ENCODE measurements at regions not wholly inside any gene's neighbourhood (a gene's known extent, or its start where the extent isn't known, plus 50 kb on each side); places are given as distances from the start of the nearest gene placed in this dataset.

DNA sequence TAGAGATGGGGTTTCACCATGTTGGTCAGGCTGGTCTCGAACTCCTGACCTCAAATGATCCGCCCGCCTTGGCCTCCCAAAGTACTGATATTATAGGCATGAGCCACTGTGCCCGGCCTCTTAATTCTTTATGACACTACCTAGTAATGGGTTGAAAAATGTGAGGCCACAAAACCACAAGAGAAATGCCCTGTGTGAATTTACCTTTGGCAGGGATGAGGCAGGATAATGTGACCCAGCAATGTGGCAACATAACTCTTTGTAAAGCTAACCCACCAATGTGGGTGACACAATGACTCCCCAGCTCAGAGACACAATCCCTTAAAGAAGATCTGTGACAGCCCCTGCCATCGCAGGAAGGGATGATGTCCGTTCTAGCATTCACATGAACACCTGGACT, 533.1 kb downstream of the KLF5 start:
- no peak for TF ChIP-seq POLR2A (IDR thresholded peaks at IDR 0.05)
- TF ChIP-seq, protein P1, sequence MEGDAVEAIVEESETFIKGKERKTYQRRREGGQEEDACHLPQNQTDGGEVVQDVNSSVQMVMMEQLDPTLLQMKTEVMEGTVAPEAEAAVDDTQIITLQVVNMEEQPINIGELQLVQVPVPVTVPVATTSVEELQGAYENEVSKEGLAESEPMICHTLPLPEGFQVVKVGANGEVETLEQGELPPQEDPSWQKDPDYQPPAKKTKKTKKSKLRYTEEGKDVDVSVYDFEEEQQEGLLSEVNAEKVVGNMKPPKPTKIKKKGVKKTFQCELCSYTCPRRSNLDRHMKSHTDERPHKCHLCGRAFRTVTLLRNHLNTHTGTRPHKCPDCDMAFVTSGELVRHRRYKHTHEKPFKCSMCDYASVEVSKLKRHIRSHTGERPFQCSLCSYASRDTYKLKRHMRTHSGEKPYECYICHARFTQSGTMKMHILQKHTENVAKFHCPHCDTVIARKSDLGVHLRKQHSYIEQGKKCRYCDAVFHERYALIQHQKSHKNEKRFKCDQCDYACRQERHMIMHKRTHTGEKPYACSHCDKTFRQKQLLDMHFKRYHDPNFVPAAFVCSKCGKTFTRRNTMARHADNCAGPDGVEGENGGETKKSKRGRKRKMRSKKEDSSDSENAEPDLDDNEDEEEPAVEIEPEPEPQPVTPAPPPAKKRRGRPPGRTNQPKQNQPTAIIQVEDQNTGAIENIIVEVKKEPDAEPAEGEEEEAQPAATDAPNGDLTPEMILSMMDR (IDR thresholded peaks at IDR 0.05): no peak
- intact Hi-C loops (cut with DNase I): no loop called here
- no peaks in the 10 kb centered on the region for H3K9me3 ChIP-seq
- ATAC-seq (no peak), DNase-seq (no peak)
- no peaks in the 10 kb centered on the region for H3K27me3 ChIP-seq
- H3K36me3 ChIP-seq (replicated peaks in 1 of 2; ENCODE audit: insufficient read depth in 1 of 2, low read depth in 2 of 2): no peaks in the 10 kb centered on the region
- no peak overlapping the region for H3K4me3 ChIP-seq
- WGBS, 2 donors: 94 to 96% methylated on average over 6 of the region's 6 CpGs
- no peaks in the 10 kb centered on the region for H3K4me1 ChIP-seq
- H3K27ac ChIP-seq: no peak overlapping the region

DNA sequence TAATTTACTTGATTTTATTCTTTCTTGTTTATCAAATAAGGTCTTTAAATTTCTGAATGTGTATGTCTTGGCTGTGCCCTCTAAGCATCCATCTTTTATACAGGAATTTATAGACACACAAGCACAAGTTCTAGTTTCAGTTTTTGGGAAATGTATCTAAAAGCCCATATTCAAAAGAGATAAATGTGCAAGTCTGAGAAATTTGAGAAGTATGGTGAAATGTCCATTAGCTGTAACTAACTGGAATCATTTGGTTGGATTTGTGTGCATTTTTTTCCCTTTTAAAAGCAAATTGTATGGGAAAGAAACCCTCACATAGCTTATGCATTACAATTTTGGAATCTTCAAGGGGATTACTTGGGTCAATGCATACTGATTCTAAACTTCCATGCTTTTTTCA, 532.0 kb downstream of the KLF5 start:
- Histone ChIP-seq H3K27me3 (no peaks in the 10 kb centered on the region), H3K36me3 (replicated peaks in 1 of 2; ENCODE audit: insufficient read depth in 1 of 2, low read depth in 2 of 2) (no peaks in the 10 kb centered on the region), H3K4me3 (no peak overlapping the region), H3K9me3 (peaks cover 0 to under 1% (median 0%) of the 10 kb centered on the region in 3 donors), H3K4me1 (no peaks in the 10 kb centered on the region), H3K27ac (no peak overlapping the region)
- intact Hi-C loops (cut with DNase I): no loop called here
- TF ChIP-seq, protein P1 (IDR thresholded peaks at IDR 0.05): no peak
- TF ChIP-seq POLR2A (IDR thresholded peaks at IDR 0.05): no peak
- DNase-seq (no peak), ATAC-seq (no peak)

DNA sequence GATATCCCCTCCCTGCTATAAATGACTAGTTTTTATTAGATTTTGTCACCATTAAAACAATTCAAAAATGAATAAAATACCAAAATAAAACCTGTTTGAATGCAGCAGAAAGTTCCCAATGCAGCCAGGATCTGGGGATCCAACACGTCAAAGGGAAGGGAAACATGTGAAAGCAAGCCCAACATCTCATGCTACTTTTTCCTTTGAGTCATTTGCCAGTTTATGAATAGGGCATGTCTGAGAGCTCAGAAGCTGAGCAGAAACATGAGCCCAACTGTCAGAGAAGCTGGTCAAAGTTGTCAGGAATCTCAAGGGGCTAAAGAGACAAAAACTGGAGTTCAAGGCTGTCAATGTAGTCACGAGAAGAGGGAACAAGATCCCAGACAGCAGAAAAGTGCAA, 526.4 kb downstream of the KLF5 start:
- DNase-seq (no peak), ATAC-seq (no peak)
- H3K27me3 ChIP-seq: no peaks in the 10 kb centered on the region
- intact Hi-C loops (cut with DNase I): no loop called here
- peaks cover 0 to 6% (median 0%) of the 10 kb centered on the region in 3 donors for H3K9me3 ChIP-seq
- H3K27ac ChIP-seq: no peak overlapping the region
- H3K36me3 ChIP-seq (replicated peaks in 1 of 2; ENCODE audit: insufficient read depth in 1 of 2, low read depth in 2 of 2): no peaks in the 10 kb centered on the region
- 82 to 88% methylated on average over 2 of the region's 2 CpGs for WGBS, 2 donors
- TF ChIP-seq, protein P1 (IDR thresholded peaks at IDR 0.05): no peak
- TF ChIP-seq POLR2A (IDR thresholded peaks at IDR 0.05): no peak
- H3K4me1 ChIP-seq: no peaks in the 10 kb centered on the region
- no peak overlapping the region for H3K4me3 ChIP-seq

DNA sequence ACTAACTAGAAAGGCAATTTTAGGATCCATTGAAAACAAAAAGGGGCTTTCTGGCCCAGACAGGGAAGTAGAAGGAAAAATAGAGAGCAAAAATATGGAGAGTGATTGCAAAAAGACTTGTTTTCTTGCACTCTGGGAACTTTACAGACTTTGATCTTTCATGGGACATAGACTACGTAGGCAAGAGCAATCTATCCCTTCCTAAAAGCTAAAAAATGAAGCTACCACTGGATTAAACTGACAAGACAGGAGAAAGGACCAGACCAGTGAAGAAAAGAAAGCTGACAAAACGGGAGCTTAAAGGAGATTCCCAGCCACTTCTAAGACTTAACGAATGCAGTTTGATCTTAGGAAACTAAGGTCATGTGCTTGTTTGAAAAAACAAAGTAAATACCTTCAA, 524.5 kb downstream of the KLF5 start:
- Histone ChIP-seq H3K9me3 (peaks cover 0 to 6% (median 0%) of the 10 kb centered on the region in 3 donors), H3K36me3 (replicated peaks in 1 of 2; ENCODE audit: insufficient read depth in 1 of 2, low read depth in 2 of 2) (no peaks in the 10 kb centered on the region), H3K4me3 (no peak overlapping the region), H3K27me3 (no peaks in the 10 kb centered on the region), H3K27ac (no peak overlapping the region), H3K4me1 (no peaks in the 10 kb centered on the region)
- intact Hi-C loops (cut with DNase I): no loop called here
- TF ChIP-seq, protein P1 (IDR thresholded peaks at IDR 0.05): no peak
- no peak for TF ChIP-seq POLR2A (IDR thresholded peaks at IDR 0.05)
- ATAC-seq: no peak
- no peak for DNase-seq
- 64 to 67% methylated on average over 3 of the region's 3 CpGs for WGBS, 2 donors

DNA sequence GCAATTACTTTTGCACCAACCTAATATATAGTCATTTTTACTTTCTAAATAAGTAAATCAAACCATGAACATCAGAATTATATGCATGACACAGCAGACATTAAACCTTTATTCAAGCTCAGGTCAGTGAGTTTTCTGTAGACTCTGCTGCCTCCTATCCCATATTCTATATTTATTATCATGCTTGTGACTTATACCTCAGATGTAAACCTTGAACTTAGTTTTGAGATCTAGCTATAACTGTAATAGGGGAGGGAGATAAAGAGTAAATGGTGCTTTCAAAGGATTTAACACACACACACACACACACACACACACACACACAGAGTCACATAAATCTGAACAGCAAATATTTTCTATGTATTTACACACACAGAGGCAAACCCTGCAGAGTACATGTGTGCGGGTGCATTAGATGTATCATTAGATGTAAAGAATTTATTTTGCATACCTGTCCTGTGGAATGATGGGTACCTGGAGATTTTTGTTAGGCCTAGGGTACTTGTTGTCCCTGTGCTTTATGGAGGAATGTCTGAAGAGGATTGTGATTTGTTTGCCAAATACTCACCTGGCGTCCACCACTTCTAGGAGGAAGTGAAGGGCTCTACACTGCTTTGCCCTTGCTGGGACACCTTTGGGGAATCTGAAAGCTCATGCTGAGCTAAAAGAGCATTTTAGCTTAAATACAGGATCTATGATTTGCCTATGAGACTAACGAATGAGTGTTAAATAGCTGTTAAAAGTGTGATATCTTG, 521.9 kb downstream of the KLF5 start:
- no peak for DNase-seq
- no peaks in the 10 kb centered on the region for H3K36me3 ChIP-seq (replicated peaks in 1 of 2; ENCODE audit: insufficient read depth in 1 of 2, low read depth in 2 of 2)
- peaks cover 0 to 5% (median 0%) of the 10 kb centered on the region in 3 donors for H3K9me3 ChIP-seq
- intact Hi-C loops (cut with DNase I): no loop called here
- no peaks in the 10 kb centered on the region for H3K4me1 ChIP-seq
- 81 to 82% methylated on average over 3 of the region's 3 CpGs for WGBS, 2 donors
- TF ChIP-seq, protein P1 (IDR thresholded peaks at IDR 0.05): no peak
- TF ChIP-seq POLR2A (IDR thresholded peaks at IDR 0.05): no peak
- no peaks in the 10 kb centered on the region for H3K27me3 ChIP-seq
- H3K27ac ChIP-seq: no peak overlapping the region
- H3K4me3 ChIP-seq: no peak overlapping the region
- ATAC-seq: no peak

Data from body of pancreas (tissue), 4 donors.